ENCODE measurements at regions not wholly inside any gene's neighbourhood (a gene's known extent, or its start where the extent isn't known, plus 50 kb on each side); places are given as distances from the start of the nearest gene placed in this dataset.

GRCh38 chr14:40252817-40253447 lies 820.7 kb upstream of the FBXO33 start (continued):
- TF ChIP-seq STAT1 (IDR thresholded peaks at IDR 0.05; ENCODE audit: unreplicated experiment): no peak

GRCh38 chr14:40248671-40249070 lies 816.4 kb upstream of the FBXO33 start:
- no peaks in the 10 kb centered on the region for H3K27me3 ChIP-seq (ENCODE audit: insufficient read depth)
- H3K4me2 ChIP-seq: no peak overlapping the region
- TF ChIP-seq ZNF331 (CRISPR knock-in tag; IDR thresholded peaks at IDR 0.05; ENCODE audit: low read depth): no peak
- TF ChIP-seq ETS1 (IDR thresholded peaks at IDR 0.05): no peak
- TF ChIP-seq CREB1 (CRISPR knock-in tag; IDR thresholded peaks at IDR 0.05; ENCODE audit: low read depth): no peak
- no peak for TF ChIP-seq EZH2phosphoT487 (IDR thresholded peaks at IDR 0.05; ENCODE audit: unreplicated experiment)
- TF ChIP-seq, protein P1, sequence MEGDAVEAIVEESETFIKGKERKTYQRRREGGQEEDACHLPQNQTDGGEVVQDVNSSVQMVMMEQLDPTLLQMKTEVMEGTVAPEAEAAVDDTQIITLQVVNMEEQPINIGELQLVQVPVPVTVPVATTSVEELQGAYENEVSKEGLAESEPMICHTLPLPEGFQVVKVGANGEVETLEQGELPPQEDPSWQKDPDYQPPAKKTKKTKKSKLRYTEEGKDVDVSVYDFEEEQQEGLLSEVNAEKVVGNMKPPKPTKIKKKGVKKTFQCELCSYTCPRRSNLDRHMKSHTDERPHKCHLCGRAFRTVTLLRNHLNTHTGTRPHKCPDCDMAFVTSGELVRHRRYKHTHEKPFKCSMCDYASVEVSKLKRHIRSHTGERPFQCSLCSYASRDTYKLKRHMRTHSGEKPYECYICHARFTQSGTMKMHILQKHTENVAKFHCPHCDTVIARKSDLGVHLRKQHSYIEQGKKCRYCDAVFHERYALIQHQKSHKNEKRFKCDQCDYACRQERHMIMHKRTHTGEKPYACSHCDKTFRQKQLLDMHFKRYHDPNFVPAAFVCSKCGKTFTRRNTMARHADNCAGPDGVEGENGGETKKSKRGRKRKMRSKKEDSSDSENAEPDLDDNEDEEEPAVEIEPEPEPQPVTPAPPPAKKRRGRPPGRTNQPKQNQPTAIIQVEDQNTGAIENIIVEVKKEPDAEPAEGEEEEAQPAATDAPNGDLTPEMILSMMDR (conservative IDR thresholded peaks at IDR 0.05; ENCODE audit: low read depth in 2 of 2): no peak
- TF ChIP-seq STAT1 (IDR thresholded peaks at IDR 0.05; ENCODE audit: unreplicated experiment): no peak
- TF ChIP-seq, protein P2, sequence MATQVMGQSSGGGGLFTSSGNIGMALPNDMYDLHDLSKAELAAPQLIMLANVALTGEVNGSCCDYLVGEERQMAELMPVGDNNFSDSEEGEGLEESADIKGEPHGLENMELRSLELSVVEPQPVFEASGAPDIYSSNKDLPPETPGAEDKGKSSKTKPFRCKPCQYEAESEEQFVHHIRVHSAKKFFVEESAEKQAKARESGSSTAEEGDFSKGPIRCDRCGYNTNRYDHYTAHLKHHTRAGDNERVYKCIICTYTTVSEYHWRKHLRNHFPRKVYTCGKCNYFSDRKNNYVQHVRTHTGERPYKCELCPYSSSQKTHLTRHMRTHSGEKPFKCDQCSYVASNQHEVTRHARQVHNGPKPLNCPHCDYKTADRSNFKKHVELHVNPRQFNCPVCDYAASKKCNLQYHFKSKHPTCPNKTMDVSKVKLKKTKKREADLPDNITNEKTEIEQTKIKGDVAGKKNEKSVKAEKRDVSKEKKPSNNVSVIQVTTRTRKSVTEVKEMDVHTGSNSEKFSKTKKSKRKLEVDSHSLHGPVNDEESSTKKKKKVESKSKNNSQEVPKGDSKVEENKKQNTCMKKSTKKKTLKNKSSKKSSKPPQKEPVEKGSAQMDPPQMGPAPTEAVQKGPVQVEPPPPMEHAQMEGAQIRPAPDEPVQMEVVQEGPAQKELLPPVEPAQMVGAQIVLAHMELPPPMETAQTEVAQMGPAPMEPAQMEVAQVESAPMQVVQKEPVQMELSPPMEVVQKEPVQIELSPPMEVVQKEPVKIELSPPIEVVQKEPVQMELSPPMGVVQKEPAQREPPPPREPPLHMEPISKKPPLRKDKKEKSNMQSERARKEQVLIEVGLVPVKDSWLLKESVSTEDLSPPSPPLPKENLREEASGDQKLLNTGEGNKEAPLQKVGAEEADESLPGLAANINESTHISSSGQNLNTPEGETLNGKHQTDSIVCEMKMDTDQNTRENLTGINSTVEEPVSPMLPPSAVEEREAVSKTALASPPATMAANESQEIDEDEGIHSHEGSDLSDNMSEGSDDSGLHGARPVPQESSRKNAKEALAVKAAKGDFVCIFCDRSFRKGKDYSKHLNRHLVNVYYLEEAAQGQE (IDR thresholded peaks at IDR 0.05; ENCODE audit: unreplicated experiment): no peak
- no peak for TF ChIP-seq ZNF114 (CRISPR knock-in tag; IDR thresholded peaks at IDR 0.05)
- no peak for TF ChIP-seq NANOG (IDR thresholded peaks at IDR 0.05; ENCODE audit: borderline replicate concordance)
- TF ChIP-seq POLR2AphosphoS5 (IDR thresholded peaks at IDR 0.05; ENCODE audit: low read depth): no peak
- TF ChIP-seq, protein P3, sequence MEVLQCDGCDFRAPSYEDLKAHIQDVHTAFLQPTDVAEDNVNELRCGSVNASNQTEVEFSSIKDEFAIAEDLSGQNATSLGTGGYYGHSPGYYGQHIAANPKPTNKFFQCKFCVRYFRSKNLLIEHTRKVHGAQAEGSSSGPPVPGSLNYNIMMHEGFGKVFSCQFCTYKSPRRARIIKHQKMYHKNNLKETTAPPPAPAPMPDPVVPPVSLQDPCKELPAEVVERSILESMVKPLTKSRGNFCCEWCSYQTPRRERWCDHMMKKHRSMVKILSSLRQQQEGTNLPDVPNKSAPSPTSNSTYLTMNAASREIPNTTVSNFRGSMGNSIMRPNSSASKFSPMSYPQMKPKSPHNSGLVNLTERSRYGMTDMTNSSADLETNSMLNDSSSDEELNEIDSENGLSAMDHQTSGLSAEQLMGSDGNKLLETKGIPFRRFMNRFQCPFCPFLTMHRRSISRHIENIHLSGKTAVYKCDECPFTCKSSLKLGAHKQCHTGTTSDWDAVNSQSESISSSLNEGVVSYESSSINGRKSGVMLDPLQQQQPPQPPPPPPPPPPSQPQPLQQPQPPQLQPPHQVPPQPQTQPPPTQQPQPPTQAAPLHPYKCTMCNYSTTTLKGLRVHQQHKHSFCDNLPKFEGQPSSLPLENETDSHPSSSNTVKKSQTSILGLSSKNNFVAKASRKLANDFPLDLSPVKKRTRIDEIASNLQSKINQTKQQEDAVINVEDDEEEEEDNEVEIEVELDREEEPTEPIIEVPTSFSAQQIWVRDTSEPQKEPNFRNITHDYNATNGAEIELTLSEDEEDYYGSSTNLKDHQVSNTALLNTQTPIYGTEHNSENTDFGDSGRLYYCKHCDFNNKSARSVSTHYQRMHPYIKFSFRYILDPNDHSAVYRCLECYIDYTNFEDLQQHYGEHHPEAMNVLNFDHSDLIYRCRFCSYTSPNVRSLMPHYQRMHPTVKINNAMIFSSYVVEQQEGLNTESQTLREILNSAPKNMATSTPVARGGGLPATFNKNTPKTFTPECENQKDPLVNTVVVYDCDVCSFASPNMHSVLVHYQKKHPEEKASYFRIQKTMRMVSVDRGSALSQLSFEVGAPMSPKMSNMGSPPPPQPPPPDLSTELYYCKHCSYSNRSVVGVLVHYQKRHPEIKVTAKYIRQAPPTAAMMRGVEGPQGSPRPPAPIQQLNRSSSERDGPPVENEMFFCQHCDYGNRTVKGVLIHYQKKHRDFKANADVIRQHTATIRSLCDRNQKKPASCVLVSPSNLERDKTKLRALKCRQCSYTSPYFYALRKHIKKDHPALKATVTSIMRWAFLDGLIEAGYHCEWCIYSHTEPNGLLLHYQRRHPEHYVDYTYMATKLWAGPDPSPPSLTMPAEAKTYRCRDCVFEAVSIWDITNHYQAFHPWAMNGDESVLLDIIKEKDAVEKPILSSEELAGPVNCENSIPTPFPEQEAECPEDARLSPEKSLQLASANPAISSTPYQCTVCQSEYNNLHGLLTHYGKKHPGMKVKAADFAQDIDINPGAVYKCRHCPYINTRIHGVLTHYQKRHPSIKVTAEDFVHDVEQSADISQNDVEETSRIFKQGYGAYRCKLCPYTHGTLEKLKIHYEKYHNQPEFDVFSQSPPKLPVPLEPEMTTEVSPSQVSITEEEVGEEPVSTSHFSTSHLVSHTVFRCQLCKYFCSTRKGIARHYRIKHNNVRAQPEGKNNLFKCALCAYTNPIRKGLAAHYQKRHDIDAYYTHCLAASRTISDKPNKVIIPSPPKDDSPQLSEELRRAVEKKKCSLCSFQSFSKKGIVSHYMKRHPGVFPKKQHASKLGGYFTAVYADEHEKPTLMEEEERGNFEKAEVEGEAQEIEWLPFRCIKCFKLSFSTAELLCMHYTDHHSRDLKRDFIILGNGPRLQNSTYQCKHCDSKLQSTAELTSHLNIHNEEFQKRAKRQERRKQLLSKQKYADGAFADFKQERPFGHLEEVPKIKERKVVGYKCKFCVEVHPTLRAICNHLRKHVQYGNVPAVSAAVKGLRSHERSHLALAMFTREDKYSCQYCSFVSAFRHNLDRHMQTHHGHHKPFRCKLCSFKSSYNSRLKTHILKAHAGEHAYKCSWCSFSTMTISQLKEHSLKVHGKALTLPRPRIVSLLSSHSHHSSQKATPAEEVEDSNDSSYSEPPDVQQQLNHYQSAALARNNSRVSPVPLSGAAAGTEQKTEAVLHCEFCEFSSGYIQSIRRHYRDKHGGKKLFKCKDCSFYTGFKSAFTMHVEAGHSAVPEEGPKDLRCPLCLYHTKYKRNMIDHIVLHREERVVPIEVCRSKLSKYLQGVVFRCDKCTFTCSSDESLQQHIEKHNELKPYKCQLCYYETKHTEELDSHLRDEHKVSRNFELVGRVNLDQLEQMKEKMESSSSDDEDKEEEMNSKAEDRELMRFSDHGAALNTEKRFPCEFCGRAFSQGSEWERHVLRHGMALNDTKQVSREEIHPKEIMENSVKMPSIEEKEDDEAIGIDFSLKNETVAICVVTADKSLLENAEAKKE (CRISPR knock-in tag; IDR thresholded peaks at IDR 0.05): no peak
- no peaks in the 10 kb centered on the region for H3F3A ChIP-seq (replicated peaks; ENCODE audit: low read depth)
- DNase-seq (ENCODE audit: low spot score): no peak
- H3K4me1 Mint-ChIP-seq: no peaks in the 10 kb centered on the region
- no peak overlapping the region for H3K27ac Mint-ChIP-seq
- H3K4me3 Mint-ChIP-seq: no peak overlapping the region
- no peaks in the 10 kb centered on the region for H3K36me3 ChIP-seq (ENCODE audit: insufficient read depth)
- H4K20me1 ChIP-seq (replicated peaks; ENCODE audit: insufficient read depth): no peaks in the 10 kb centered on the region
- no peak for ATAC-seq
- no peaks in the 10 kb centered on the region for H3K4me1 ChIP-seq (ENCODE audit: insufficient read depth)
- no peak overlapping the region for H3K4me3 ChIP-seq
- H3K79me2 ChIP-seq (replicated peaks; ENCODE audit: insufficient read depth): no peaks in the 10 kb centered on the region
- no peaks in the 10 kb centered on the region for H3K27me3 Mint-ChIP-seq (ENCODE audit: insufficient read depth, low read depth, poor library complexity)
- no peaks in the 10 kb centered on the region for H3K9me3 Mint-ChIP-seq
- H3K9me2 ChIP-seq (ENCODE audit: insufficient read depth): no peaks in the 10 kb centered on the region
- no peak overlapping the region for H3K27ac ChIP-seq (ENCODE audit: low read depth)
- no peaks in the 10 kb centered on the region for H3K36me3 Mint-ChIP-seq (ENCODE audit: low read depth)
- no peak overlapping the region for H2AFZ ChIP-seq

Data from GM23338 (cell line).